ENCODE measurements at regions not wholly inside any gene's neighbourhood (a gene's known extent, or its start where the extent isn't known, plus 50 kb on each side); places are given as distances from the start of the nearest gene placed in this dataset.

DNA sequence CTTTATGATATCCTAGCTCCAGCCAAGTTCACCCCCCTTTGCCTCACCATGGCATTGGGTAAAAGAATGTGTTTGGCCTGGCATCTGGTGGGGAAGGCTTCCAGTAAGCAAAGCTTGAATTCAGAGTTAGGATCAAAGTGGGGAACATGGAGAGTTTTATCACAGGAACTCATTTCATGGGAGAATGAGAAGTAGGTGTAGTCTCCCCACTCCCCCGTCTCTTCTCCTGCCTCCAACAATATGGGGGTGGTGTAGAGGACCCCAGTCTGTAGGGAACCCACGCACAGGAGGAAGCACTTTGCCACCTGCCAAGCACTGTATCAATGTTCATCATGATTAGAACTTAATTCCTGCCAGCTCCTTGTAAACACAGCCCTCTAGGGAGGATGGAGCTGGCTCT is 200.5 kb downstream of the UACA start:
- TF ChIP-seq, protein P1, sequence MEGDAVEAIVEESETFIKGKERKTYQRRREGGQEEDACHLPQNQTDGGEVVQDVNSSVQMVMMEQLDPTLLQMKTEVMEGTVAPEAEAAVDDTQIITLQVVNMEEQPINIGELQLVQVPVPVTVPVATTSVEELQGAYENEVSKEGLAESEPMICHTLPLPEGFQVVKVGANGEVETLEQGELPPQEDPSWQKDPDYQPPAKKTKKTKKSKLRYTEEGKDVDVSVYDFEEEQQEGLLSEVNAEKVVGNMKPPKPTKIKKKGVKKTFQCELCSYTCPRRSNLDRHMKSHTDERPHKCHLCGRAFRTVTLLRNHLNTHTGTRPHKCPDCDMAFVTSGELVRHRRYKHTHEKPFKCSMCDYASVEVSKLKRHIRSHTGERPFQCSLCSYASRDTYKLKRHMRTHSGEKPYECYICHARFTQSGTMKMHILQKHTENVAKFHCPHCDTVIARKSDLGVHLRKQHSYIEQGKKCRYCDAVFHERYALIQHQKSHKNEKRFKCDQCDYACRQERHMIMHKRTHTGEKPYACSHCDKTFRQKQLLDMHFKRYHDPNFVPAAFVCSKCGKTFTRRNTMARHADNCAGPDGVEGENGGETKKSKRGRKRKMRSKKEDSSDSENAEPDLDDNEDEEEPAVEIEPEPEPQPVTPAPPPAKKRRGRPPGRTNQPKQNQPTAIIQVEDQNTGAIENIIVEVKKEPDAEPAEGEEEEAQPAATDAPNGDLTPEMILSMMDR (IDR thresholded peaks at IDR 0.05) = no peak
- TF ChIP-seq POLR2A (IDR thresholded peaks at IDR 0.05) = no peak

All from heart left ventricle (tissue), 13 donors.